Right lobe of liver (tissue), 6 donors: ENCODE measurements at regions not wholly inside any gene's neighbourhood (a gene's known extent, or its start where the extent isn't known, plus 50 kb on each side); places are given as distances from the start of the nearest gene placed in this dataset.

ENCODE experiments used
- ATAC-seq, 4 donors: fragments of 200-7000 bp; cut with Tn5 transposase; one replicate each; pipeline ENCODE4 v1.9.1; 2020; ENCODE audit warnings: mild to moderate bottlenecking in 4 of 4, moderate library complexity in 4 of 4
- DNase-seq, 3 donors: peaks; one replicate each; pipeline ENCODE4 v3.0.0-alpha.2; 2020
- H3K27ac ChIP-seq, 3 donors: fragments of 200-600 bp; one replicate each; pipeline ENCODE4 v1.8.0; 2022
- H3K27me3 ChIP-seq, 2 donors: fragments of 200-600 bp; one replicate each; pipeline ENCODE4 v1.8.0; 2022
- H3K36me3 ChIP-seq, 4 donors: fragments of 200-600 bp; sonication (generic) in 1 of 4; one replicate each; pipeline versions ENCODE4 v1.5.1 to v1.8.0; 2017 to 2022; ENCODE audit warnings: control low read depth in 1 of 4
- H3K4me1 ChIP-seq, 4 donors: fragments of 200-600 bp; sonication (generic) in 1 of 4; one replicate each; pipeline versions ENCODE4 v1.5.1 to v1.8.0; 2017 to 2022; ENCODE audit warnings: control low read depth in 1 of 4
- H3K4me3 ChIP-seq, 3 donors: fragments of 200-600 bp; one replicate each; pipeline ENCODE4 v1.8.0; 2022
- H3K9me3 ChIP-seq, 4 donors: fragments of 200-600 bp; sonication (generic) in 1 of 4; one replicate each; pipeline versions ENCODE4 v1.5.1 to v1.8.0; 2017 to 2022; ENCODE audit warnings: control low read depth in 1 of 4
- POLR2A ChIP-seq: fragments of 450-650 bp; IDR thresholded peaks from one replicate; pipeline ENCODE4 v1.6.1; 2017; ENCODE audit warnings: antibody characterized with exemption, mild to moderate bottlenecking
- WGBS: methylation state at CpG from one replicate; pipeline ENCODE4 v1.1.6; 2018; ENCODE audit warnings: low coverage, low lambda C conversion rate; ENCODE audit not compliant: insufficient coverage; ENCODE audit errors: missing lambda C conversion rate; 5-methylcytosine and 5-hydroxymethylcytosine counted together
- intact Hi-C, 2 donors: fragments of 100-400 bp; cut with DNase I; formaldehyde crosslinking; loops; one replicate each; pipeline versions ENCODE4 v1.11.2 to v1.14.1; 2022
- TF ChIP-seq, protein P1 (sequence below), 4 donors: fragments of 200-600 bp in 3 of 4; fragments of 450-650 bp in 1 of 4; IDR thresholded peaks; one replicate each; pipeline versions ENCODE4 v1.5.1 to v1.8.0; 2016 to 2022; ENCODE audit warnings: antibody characterized with exemption in 4 of 4, mild to moderate bottlenecking in 2 of 4
- donor health status: DM: no; HTN: yes; CAD: no.
- donor health status: DM: no; HTN: no; CAD: no.
- donor health status: DM: no; HTN: no; CAD: no.
- donor health status: DM: no; HTN: yes; CAD: no.
- donor health status: DM: no; HTN: yes; CAD: no.

DNA sequence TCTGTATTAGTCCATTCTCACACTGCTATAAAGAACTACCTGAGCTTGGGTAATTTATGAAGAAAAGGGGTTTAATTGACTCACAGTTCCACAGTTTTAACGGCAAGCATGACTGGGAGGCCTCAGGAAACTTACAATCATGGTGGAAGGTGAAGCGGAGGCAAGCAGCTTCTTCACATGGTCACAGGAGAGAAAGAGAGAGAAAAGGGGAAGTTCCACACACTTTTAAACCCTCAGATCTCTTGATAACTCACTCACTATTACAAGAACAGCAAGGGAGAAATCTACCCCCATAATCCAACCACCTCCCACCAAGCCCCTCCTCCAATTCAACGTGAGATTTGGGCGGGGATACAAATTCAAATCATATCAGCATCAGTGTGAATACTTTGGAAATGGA is 133.4 kb upstream of the SLC30A5 start:
- DNase-seq (no peak), ATAC-seq (no peak)
- Histone ChIP-seq H3K36me3 (no peaks in the 10 kb centered on the region), H3K4me1 (peaks cover 0 to 35% (median 12%) of the 10 kb centered on the region in 4 donors), H3K27ac (no peak overlapping the region), H3K9me3 (no peaks in the 10 kb centered on the region), H3K27me3 (no peaks in the 10 kb centered on the region), H3K4me3 (no peak overlapping the region)
- TF ChIP-seq POLR2A, result no peak
- TF ChIP-seq, protein P1, sequence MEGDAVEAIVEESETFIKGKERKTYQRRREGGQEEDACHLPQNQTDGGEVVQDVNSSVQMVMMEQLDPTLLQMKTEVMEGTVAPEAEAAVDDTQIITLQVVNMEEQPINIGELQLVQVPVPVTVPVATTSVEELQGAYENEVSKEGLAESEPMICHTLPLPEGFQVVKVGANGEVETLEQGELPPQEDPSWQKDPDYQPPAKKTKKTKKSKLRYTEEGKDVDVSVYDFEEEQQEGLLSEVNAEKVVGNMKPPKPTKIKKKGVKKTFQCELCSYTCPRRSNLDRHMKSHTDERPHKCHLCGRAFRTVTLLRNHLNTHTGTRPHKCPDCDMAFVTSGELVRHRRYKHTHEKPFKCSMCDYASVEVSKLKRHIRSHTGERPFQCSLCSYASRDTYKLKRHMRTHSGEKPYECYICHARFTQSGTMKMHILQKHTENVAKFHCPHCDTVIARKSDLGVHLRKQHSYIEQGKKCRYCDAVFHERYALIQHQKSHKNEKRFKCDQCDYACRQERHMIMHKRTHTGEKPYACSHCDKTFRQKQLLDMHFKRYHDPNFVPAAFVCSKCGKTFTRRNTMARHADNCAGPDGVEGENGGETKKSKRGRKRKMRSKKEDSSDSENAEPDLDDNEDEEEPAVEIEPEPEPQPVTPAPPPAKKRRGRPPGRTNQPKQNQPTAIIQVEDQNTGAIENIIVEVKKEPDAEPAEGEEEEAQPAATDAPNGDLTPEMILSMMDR (IDR thresholded peaks at IDR 0.05), result no peak
- 80% methylated on average over 4 of the region's 4 CpGs for WGBS
- intact Hi-C loops, result no loop called here

DNA sequence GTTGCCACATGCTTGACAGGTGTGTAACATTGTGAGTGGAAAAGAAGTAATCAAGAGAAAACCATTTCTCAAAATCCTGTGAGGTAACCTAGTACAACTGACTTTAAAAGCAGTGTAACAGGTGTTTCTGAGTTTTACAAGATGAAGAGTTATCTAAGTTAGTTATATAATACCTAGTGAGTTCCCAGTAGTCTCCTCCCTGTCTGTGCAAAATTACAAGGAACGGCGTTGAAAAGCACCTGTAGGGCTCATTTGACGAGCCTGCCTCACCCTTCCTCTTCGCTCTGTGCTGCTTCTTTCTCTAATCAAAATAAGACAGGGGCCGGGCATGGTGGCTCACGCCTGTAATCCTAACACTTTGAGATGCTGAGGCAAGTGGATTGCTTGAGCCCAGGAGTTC is 132.9 kb upstream of the SLC30A5 start:
- Histone ChIP-seq H3K27ac (no peak overlapping the region), H3K4me3 (no peak overlapping the region), H3K27me3 (no peaks in the 10 kb centered on the region), H3K36me3 (no peaks in the 10 kb centered on the region), H3K4me1 (peaks cover 0 to 35% (median 12%) of the 10 kb centered on the region in 4 donors), H3K9me3 (no peaks in the 10 kb centered on the region)
- WGBS, result 96% methylated on average over 6 of the region's 6 CpGs
- intact Hi-C loops, result no loop called here
- DNase-seq (no peak), ATAC-seq (no peak)
- TF ChIP-seq, protein P1 (IDR thresholded peaks at IDR 0.05), result no peak
- TF ChIP-seq POLR2A, result no peak

DNA sequence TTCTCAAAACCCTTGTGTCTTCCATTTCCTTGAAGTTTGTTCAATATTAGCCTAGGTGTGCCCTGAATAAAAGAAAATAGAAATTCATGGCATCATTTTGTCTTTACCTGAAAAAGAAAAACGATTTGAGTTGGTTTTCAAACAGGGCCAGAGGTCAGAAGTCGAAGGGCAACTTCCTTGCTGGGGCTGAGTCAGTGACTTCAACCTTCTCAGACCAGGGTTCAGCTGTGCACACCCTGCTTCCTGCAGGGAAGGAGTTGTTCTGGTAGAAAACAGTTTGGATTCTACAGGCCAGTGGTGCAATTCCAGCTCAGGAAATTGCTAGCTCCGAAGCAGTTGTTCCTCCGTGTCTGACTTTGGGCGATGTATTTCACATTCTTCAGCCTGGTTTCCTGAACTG is 132.1 kb upstream of the SLC30A5 start:
- ATAC-seq, result peak in 2 of 4 donors; percentile 6 to 17
- H3K9me3 ChIP-seq, result no peaks in the 10 kb centered on the region
- no peaks in the 10 kb centered on the region for H3K36me3 ChIP-seq
- WGBS, result 57% methylated on average over 4 of the region's 5 CpGs
- intact Hi-C loops, result no loop called here
- no peak overlapping the region for H3K27ac ChIP-seq
- no peaks in the 10 kb centered on the region for H3K27me3 ChIP-seq
- TF ChIP-seq, protein P1 (IDR thresholded peaks at IDR 0.05), result no peak
- no peak for TF ChIP-seq POLR2A
- DNase-seq, result no peak
- peaks cover 0 to 35% (median 12%) of the 10 kb centered on the region in 4 donors for H3K4me1 ChIP-seq
- no peak overlapping the region for H3K4me3 ChIP-seq

DNA sequence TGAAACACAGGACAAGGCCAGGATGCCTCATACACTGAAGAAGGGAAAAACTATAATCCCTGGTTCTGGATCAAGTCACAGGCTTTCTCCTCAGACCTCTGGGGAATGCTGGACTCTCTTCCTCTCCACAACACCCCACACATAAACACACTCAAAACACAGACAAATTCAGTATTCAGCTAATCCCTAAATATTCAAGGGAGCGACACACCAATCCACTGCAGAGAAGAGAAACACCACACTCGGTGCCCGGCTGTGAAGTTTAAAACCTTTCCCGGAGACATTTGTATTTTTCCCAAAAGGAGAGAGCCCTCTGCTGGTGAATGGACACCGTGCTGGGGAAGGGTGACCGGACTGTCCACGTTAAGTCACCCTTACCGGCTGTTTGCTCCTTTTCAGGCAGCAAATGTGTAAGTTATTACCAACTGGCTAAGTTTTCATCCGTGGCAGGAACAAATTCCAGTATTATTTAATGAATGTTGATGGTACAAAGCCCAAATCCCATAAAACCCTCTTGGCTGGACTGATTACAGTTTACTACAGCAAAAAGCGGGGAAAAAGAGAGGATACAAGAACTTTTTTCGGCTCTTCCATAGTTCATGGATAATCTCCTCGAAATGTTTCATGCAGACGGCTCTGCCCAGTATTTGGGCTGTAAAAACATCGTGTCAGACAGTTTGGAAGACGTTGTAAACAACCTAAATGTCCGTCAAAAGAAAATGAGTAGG is 130.9 kb upstream of the SLC30A5 start:
- H3K27me3 ChIP-seq, result no peaks in the 10 kb centered on the region
- 33% methylated on average over 15 of the region's 16 CpGs for WGBS
- intact Hi-C loops, result no loop called here
- DNase-seq, result peak; percentile 63 to 80 (median 64)
- H3K9me3 ChIP-seq, result no peaks in the 10 kb centered on the region
- peak overlapping the region in 2 of 3 donors; percentile 19 to 35 for H3K27ac ChIP-seq
- peaks cover 0 to 31% (median 9%) of the 10 kb centered on the region in 4 donors for H3K4me1 ChIP-seq
- TF ChIP-seq POLR2A, result no peak
- TF ChIP-seq, protein P1 (IDR thresholded peaks at IDR 0.05), result peak; percentile 77 to 92 (median 90)
- H3K4me3 ChIP-seq, result no peak overlapping the region
- no peaks in the 10 kb centered on the region for H3K36me3 ChIP-seq
- ATAC-seq, result peak; percentile 89 to 95 (median 93)
